Panc1 (cell line): ENCODE measurements at regions not wholly inside any gene's neighbourhood (a gene's known extent, or its start where the extent isn't known, plus 50 kb on each side); places are given as distances from the start of the nearest gene placed in this dataset.

Source experiments
- ATAC-seq: fragments of 200-7000 bp; cut with Tn5 transposase; 2 replicates; pipeline ENCODE4 v1.9.1; 2020; ENCODE audit warnings: mild to moderate bottlenecking, moderate library complexity
- BruUV-seq: library from RNA; stranded (reverse); fragments of 400-500 nt; replicated peaks from 2 replicates; lab custom pipeline; 2021; lab: Mats Ljungman, UMichigan
- CTCF ChIA-PET: fragments of 300-600 bp; sonication (Branson Sonifier 250); formaldehyde crosslinking; loops from one replicate; lab custom pipeline; 2022; ENCODE audit warnings: antibody characterized with exemption; lab: Charles Lee
- POLR2A ChIA-PET: fragments of 300-600 bp; sonication (Branson Sonifier 250); formaldehyde crosslinking; loops from one replicate; lab custom pipeline; 2022; ENCODE audit warnings: antibody characterized with exemption; lab: Charles Lee
- DNase-seq: peaks from one replicate; pipeline ENCODE4 v3.0.0-alpha.2; 2010; ENCODE audit warnings: low read depth, low spot score
- H3K27ac ChIP-seq: 2 replicates; pipeline ENCODE4 v1.5.1; 2011; ENCODE audit warnings: mild to moderate bottlenecking, low read length, inconsistent platforms
- H3K27me3 ChIP-seq: fragments of 200-500 bp; sonication (Bioruptor generic); 2 replicates; pipeline ENCODE4 v1.6.0; 2014; ENCODE audit warnings: low read length, inconsistent platforms; ENCODE audit not compliant: control insufficient read depth, insufficient read depth
- H3K36me3 ChIP-seq: fragments of 200-500 bp; sonication (Bioruptor generic); 2 replicates; pipeline ENCODE4 v1.5.1; 2014; ENCODE audit warnings: inconsistent platforms, mild to moderate bottlenecking, low read length, moderate library complexity; ENCODE audit not compliant: control insufficient read depth, insufficient read depth
- H3K4me1 ChIP-seq: 2 replicates; pipeline ENCODE4 v1.5.1; 2011; ENCODE audit warnings: inconsistent platforms, mild to moderate bottlenecking, low read length, moderate library complexity; ENCODE audit not compliant: control insufficient read depth, insufficient read depth
- H3K4me3 ChIP-seq, 2 experiments: 2 replicates each; pipeline ENCODE4 v1.5.1; 2011 to 2012; ENCODE audit warnings: low read depth in 2 of 2, low read length in 2 of 2, mild to moderate bottlenecking in 2 of 2, inconsistent platforms in 1 of 2, moderate library complexity in 1 of 2
- H3K9me3 ChIP-seq: fragments of 200-500 bp; sonication (Bioruptor generic); 2 replicates; pipeline ENCODE4 v1.5.1; 2014; ENCODE audit warnings: low read depth, mild to moderate bottlenecking, inconsistent platforms, low read length, moderate library complexity; ENCODE audit not compliant: control insufficient read depth, insufficient read depth
- CTCF ChIP-seq: fragments of 450-650 bp; IDR thresholded peaks from 2 replicates; pipeline ENCODE4 v1.5.1; 2017; ENCODE audit warnings: mild to moderate bottlenecking
- POLR2AphosphoS5 ChIP-seq: IDR thresholded peaks from 2 replicates; pipeline ENCODE4 v1.6.1; 2012; ENCODE audit warnings: mild to moderate bottlenecking, low read depth, low read length, moderate library complexity
- REST ChIP-seq, 2 experiments: IDR thresholded peaks; 2 replicates each; pipeline ENCODE4 v1.6.1; 2011 to 2012; ENCODE audit warnings: low read depth in 2 of 2, control low read depth in 1 of 2, low read length in 1 of 2, mild to moderate bottlenecking in 1 of 2, moderate library complexity in 1 of 2; ENCODE audit not compliant: insufficient read depth in 1 of 2
- SIN3A ChIP-seq: IDR thresholded peaks from 2 replicates; pipeline ENCODE4 v1.6.1; 2012; ENCODE audit warnings: low read depth, mild to moderate bottlenecking, low read length, moderate library complexity, borderline replicate concordance; ENCODE audit not compliant: insufficient read depth
- TCF7L2 ChIP-seq: IDR thresholded peaks from 2 replicates; pipeline ENCODE4 v1.6.1; 2011; ENCODE audit warnings: mild to moderate bottlenecking, low read depth, low read length, inconsistent platforms
- in situ Hi-C: cut with HindIII; loops from 2 replicates; pipeline ENCODE4 v1.10.0; 2016; ENCODE audit warnings: low sequenced_read_pairs, low pct_unique_long_range_greater_than_20kb
- intact Hi-C: fragments of 100-400 bp; cut with micrococcal nuclease; formaldehyde crosslinking; loops from one replicate; pipeline ENCODE4 v1.10.0; 2022; ENCODE audit not compliant: unreplicated experiment

GRCh38 chr12:14281539-14281938, 83.9 kb upstream of the ATF7IP start:
- H3K27ac ChIP-seq: no peak overlapping the region
- CTCF ChIA-PET: no interaction called here
- no peaks in the 10 kb centered on the region for H3K27me3 ChIP-seq
- TF ChIP-seq CTCF (no peak), TCF7L2 (no peak), SIN3A (no peak), POLR2AphosphoS5 (no peak), REST (IDR thresholded peaks at IDR 0.05; ENCODE audit: insufficient read depth in 1 of 2, low read depth in 2 of 2, low read length in 1 of 2) (no peak)
- H3K4me3 ChIP-seq: no peak overlapping the region
- DNase-seq (no peak), ATAC-seq (no peak)
- intact Hi-C loops (no loop called here), in situ Hi-C loops (no loop called here)
- H3K4me1 ChIP-seq: no peaks in the 10 kb centered on the region
- BruUV-seq: no TSS peak
- H3K36me3 ChIP-seq: no peaks in the 10 kb centered on the region
- POLR2A ChIA-PET: no interaction called here
- H3K9me3 ChIP-seq: no peaks in the 10 kb centered on the region

GRCh38 chr12:14283489-14284144, 81.9 kb upstream of the ATF7IP start:
- H3K9me3 ChIP-seq: no peaks in the 10 kb centered on the region
- POLR2A ChIA-PET: no interaction called here
- H3K27ac ChIP-seq: no peak overlapping the region
- intact Hi-C loops (no loop called here), in situ Hi-C loops (no loop called here)
- no TSS peak for BruUV-seq
- ATAC-seq: no peak
- no peaks in the 10 kb centered on the region for H3K4me1 ChIP-seq
- no peak for DNase-seq
- CTCF ChIA-PET: no interaction called here
- no peak for TF ChIP-seq SIN3A
- no peak for TF ChIP-seq CTCF
- H3K4me3 ChIP-seq: no peak overlapping the region
- H3K27me3 ChIP-seq: no peaks in the 10 kb centered on the region
- no peaks in the 10 kb centered on the region for H3K36me3 ChIP-seq
